ENCODE measurements at regions not wholly inside any gene's neighbourhood (a gene's known extent, or its start where the extent isn't known, plus 50 kb on each side); places are given as distances from the start of the nearest gene placed in this dataset.

- TF ChIP-seq ZSCAN18 (CRISPR knock-in tag; IDR thresholded peaks at IDR 0.05) (no peak), MYBL2 (CRISPR knock-in tag; IDR thresholded peaks at IDR 0.05) (no peak)
Measured at GRCh38 chr6:144657691-144658090, 372.6 kb downstream of the UTRN start (continued).

- Mint-ChIP-seq H3K27ac (peak overlapping the region; percentile 50), H3K9me3 (no peaks in the 10 kb centered on the region), H3K4me1 (peaks cover 82% of the 10 kb centered on the region), H3K4me3 (peak overlapping the region; percentile 50), H3K27me3 (ENCODE audit: low read depth) (peaks cover 52% of the 10 kb centered on the region), H3K36me3 (no peaks in the 10 kb centered on the region)
- TF ChIP-seq MXD4 (CRISPR knock-in tag; IDR thresholded peaks at IDR 0.05; ENCODE audit: borderline replicate concordance): no peak
- TF ChIP-seq ZBTB43 (CRISPR knock-in tag; IDR thresholded peaks at IDR 0.05): no peak
- no peak for TF ChIP-seq E2F5 (CRISPR knock-in tag; IDR thresholded peaks at IDR 0.05)
- no peak for TF ChIP-seq SMAD3 (CRISPR knock-in tag; IDR thresholded peaks at IDR 0.05; ENCODE audit: borderline replicate concordance)
- TF ChIP-seq ZNF317 (CRISPR knock-in tag; IDR thresholded peaks at IDR 0.05; ENCODE audit: borderline replicate concordance, low read depth): no peak
- TF ChIP-seq ATF1 (CRISPR knock-in tag; IDR thresholded peaks at IDR 0.05): no peak
- no peak for TF ChIP-seq TCF7 (CRISPR knock-in tag; IDR thresholded peaks at IDR 0.05; ENCODE audit: low read depth)
- no peak for TF ChIP-seq AFF4 (CRISPR knock-in tag; IDR thresholded peaks at IDR 0.05; ENCODE audit: borderline replicate concordance)
- TF ChIP-seq ARID4B (CRISPR knock-in tag; IDR thresholded peaks at IDR 0.05; ENCODE audit: borderline replicate concordance): no peak
- TF ChIP-seq SOX15 (CRISPR knock-in tag; IDR thresholded peaks at IDR 0.05): no peak
- TF ChIP-seq SP1 (CRISPR knock-in tag; conservative IDR thresholded peaks at IDR 0.05): no peak
- ChIA-PET POLR2A (interaction anchor here (0.8 to 1.1 kb wide), 2 partner anchors 10 to 22 kb away, joined by 3 to 4 read pairs; no protein-coding TSS in a partner anchor), CTCF (interaction anchor here (0.6 to 3.0 kb wide), 3 partner anchors 74 to 120 kb away, joined by 3 to 12 read pairs (median 4); no protein-coding TSS in a partner anchor)
- ATAC-seq (peak; percentile 61), DNase-seq (ENCODE audit: low spot score) (peak; percentile 39)
Measured at GRCh38 chr6:144659202-144660182, 374.4 kb downstream of the UTRN start.

Data from WTC11 (cell line).